NCI-H2227 treated with DMSO at 0.1 percent for 48 hours (cell line): ENCODE measurements at regions not wholly inside any gene's neighbourhood (a gene's known extent, or its start where the extent isn't known, plus 50 kb on each side); places are given as distances from the start of the nearest gene placed in this dataset.

Source experiments
- DNase-seq: peaks from one replicate; lab custom pipeline; 2025; lab: John Stamatoyannopoulos, UW

- DNase-seq, result no peak
Observed at GRCh38 chr10:4483811-4484210, 342.2 kb upstream of the AKR1E2 start.

- DNase-seq, result no peak
Observed at GRCh38 chr10:4482659-4483058, 343.3 kb upstream of the AKR1E2 start.

- DNase-seq, result no peak
Observed at GRCh38 chr10:4481192-4481591, 344.8 kb upstream of the AKR1E2 start.

- DNase-seq, result no peak
Observed at GRCh38 chr10:4479342-4479741, 346.7 kb upstream of the AKR1E2 start.

GRCh38 chr10:4477664-4478063 is 348.3 kb upstream of the AKR1E2 start:
- DNase-seq, result no peak

GRCh38 chr10:4475827-4476490 is 350.0 kb upstream of the AKR1E2 start:
- no peak for DNase-seq

GRCh38 chr10:4474829-4475228 is 351.2 kb upstream of the AKR1E2 start:
- no peak for DNase-seq

- DNase-seq, result no peak
Observed at GRCh38 chr10:4473977-4474376, 352.0 kb upstream of the AKR1E2 start.

DNA sequence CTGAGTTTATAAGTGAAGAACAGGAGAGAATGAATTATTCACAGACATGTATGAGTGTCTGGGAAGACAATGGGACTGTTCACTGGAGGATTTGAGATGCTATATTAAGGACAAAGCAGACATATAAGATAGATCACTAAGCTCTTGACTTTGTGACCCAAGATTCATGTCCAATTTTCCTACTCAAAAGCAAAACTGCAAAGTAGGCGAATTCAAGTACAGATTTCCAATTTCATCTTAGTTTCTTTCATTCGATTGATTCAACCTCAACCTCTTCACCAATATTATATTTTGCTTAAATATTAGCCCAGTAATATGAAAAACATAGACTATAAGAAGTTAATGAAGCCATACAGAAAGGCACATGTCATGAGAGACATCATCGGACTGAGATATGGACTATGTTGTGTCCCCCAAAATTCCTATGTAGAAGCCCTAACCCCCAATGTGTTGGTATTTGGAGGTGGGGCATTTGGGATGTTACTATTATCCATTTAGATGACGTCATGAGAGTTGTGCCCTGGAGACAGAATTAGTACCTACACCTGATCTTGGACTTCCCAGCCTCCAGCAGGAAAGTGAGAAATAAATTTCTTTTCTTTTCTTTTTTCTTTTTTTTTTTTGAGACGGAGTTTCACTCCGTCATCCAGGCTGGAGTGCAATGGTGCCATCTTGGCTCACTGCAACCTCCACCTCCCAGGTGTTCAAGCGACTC is 353.7 kb upstream of the AKR1E2 start:
- DNase-seq, result no peak

DNA sequence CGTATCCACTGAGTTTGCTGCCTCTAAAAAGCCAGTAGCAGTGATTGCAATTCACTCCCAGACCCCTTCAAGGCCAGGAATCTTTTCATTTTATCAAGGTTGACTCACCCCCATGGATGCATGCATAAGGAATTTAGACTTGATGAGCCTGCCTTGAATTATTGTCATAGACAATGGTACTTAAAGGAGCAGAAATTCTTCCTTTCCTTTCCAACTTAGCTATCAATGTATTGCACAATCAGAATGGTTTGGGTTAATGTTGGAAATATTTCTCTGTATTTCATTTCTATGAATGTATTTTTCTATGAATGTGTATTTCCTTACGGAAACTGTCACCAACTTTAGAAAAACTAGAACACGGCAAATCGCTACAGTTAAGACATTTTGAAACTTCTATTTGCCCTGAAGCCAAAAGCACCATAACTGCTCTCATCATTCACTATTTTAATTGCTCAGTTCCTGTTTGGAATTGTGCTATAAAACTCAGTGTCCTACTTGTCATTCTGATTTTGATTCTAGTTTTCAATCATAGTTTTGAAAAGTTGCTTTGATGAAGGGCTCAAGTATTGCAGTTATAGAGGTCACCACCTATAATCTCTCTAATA is 355.7 kb upstream of the AKR1E2 start:
- DNase-seq, result no peak

GRCh38 chr10:4467481-4467880 is 358.5 kb upstream of the AKR1E2 start:
- DNase-seq, result no peak

DNA sequence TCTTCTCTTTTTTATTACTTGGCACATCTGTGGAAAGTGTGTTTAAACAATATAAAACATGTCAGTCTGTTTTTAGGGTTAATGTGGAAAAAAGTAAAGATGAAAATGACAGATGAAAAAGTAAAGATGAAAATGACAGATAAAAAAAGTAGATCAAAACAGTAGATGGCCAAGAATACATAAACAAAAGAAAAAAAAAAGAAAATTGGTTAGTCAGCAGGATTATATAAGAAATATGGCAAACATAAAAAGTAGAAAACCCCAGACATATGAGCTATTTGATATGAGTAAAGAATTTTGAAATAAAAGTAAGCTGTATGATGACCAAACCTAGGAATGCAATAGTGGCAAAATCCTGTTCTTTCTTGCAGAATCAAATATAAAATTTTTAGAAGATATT is 365.7 kb upstream of the AKR1E2 start:
- no peak for DNase-seq

GRCh38 chr10:4459531-4459930 is 366.5 kb upstream of the AKR1E2 start:
- no peak for DNase-seq

- DNase-seq, result no peak
Observed at GRCh38 chr10:4457597-4457996, 368.4 kb upstream of the AKR1E2 start.

DNA sequence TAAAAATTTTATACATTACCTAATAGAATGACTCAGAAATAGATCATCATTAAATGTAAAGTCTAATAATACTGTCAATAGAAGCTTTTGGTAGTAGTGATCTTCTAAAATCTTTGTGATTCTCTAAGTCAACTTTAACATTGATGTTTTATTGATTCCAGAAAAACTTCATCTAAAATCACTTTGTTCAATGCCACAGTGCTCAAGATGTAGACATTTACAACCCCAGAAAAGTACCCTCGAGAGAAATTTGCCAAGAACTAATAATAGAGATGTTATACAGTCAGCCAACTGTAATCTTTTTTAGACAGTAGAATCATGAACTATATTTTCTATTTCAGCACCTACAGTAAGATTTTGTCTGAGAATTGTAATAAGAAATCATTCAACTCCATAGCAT is 369.2 kb upstream of the AKR1E2 start:
- DNase-seq, result no peak

- no peak for DNase-seq
Observed at GRCh38 chr10:4456279-4456678, 369.7 kb upstream of the AKR1E2 start.

- DNase-seq, result no peak
Observed at GRCh38 chr10:4453950-4454349, 372.1 kb upstream of the AKR1E2 start.

GRCh38 chr10:4453276-4453675 is 372.7 kb upstream of the AKR1E2 start:
- no peak for DNase-seq

DNA sequence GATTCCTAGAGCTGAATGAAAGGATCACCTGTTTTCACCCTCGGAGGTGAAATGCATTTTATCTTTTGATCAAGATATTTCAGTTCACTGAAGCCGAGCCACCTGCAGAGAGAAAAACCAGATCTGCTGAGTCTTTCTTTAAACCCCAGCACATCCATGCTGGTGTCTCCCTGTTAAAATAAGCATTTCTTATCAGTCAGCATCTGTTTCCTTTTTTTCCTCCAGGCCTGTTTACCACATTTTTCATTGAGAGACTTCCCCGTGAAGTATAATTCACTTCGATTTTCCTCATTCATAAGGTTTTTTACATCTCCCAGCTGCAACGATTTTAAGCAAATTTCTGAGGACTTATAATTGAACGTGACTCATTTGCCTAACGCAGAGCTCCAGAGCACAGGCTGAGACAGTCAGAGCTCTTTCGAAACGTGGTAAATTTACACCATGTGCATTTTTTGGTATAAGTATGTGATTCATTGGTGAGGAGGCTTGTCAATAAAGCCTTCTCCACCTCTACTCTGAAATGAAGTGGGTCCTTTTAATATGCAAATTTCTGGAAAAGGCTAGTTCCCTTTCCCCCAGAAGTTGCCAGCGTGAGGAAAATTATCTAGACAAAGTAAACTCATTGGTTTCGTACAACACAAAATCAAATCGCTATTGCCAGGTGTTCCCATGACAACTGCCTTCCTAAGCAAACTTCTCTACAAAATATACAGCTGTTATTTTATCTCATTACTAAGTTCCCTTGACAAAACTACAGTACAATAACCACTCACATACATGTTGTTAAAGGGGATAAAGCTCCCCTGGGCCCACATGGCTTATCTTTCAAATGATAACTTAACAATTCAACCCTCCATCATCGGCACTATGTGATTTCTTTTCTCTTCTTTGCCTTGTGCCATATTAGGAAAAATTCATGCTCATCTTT is 374.8 kb upstream of the AKR1E2 start:
- DNase-seq, result no peak

- DNase-seq, result no peak
Observed at GRCh38 chr10:4450169-4450568, 375.8 kb upstream of the AKR1E2 start.

DNA sequence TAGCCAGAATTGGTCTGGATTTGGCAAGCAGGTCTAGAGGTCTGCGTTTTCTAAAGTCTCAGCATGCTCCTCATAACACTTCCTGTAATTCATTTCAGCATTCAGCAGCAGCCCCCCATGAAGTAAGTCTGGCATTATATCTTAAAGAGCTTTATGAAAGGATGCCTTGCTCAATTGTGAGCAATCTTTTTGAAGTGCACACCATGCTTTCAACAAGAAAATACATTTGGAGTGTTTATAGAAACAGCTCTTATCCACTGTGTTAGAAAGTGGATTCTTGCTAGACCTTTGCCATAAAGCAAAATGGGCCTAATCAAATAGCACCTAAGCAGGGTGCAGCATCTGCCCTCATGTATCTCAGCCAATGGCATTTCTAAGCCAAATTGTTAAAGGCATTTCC is 378.0 kb upstream of the AKR1E2 start:
- DNase-seq, result peak; percentile 44

GRCh38 chr10:4443419-4443818 is 382.6 kb upstream of the AKR1E2 start:
- no peak for DNase-seq
